HepG2 (cell line): ENCODE measurements at regions not wholly inside any gene's neighbourhood (a gene's known extent, or its start where the extent isn't known, plus 50 kb on each side); places are given as distances from the start of the nearest gene placed in this dataset.

Experiments
- BCL3 ChIP-seq: sonication (generic); formaldehyde crosslinking; IDR thresholded peaks from 2 replicates; pipeline ENCODE4 v1.5.1; 2020; ENCODE audit warnings: mild to moderate bottlenecking, missing genetic modification reagents, moderate library complexity
- CEBPZ ChIP-seq: IDR thresholded peaks from 2 replicates; pipeline ENCODE4 v1.6.1; 2012; ENCODE audit warnings: low read length, improper control_type of control experiment
- CTCF ChIP-seq: sonication (generic); formaldehyde crosslinking; IDR thresholded peaks from 2 replicates; pipeline ENCODE4 v1.5.0; 2020; ENCODE audit warnings: mild to moderate bottlenecking, missing genetic modification reagents, moderate library complexity
- HNF1A ChIP-seq, 2 experiments: sonication (generic) in 1 of 2; formaldehyde crosslinking in 1 of 2; IDR thresholded peaks; 2 replicates each; pipeline versions ENCODE4 v1.4.0 to v1.6.1; 2016 to 2020; ENCODE audit warnings: borderline replicate concordance in 1 of 2, low read depth in 1 of 2, mild to moderate bottlenecking in 1 of 2, missing genetic modification reagents in 1 of 2
- PBX3 ChIP-seq: sonication (generic); formaldehyde crosslinking; IDR thresholded peaks from 2 replicates; pipeline ENCODE4 v1.8.1; 2023; ENCODE audit warnings: missing genetic modification reagents, inconsistent platforms, borderline replicate concordance
- POLR2A ChIP-seq, 2 experiments: IDR thresholded peaks; 2 replicates each; pipeline ENCODE4 v1.6.1; 2011; ENCODE audit warnings: low read depth in 2 of 2, low read length in 2 of 2, mild to moderate bottlenecking in 1 of 2, moderate library complexity in 1 of 2; ENCODE audit not compliant: insufficient read depth in 1 of 2
- SIN3A ChIP-seq: IDR thresholded peaks from 2 replicates; pipeline ENCODE4 v1.6.1; 2011; ENCODE audit warnings: low read depth, mild to moderate bottlenecking, control low read depth, low read length, borderline replicate concordance
- SRSF1 ChIP-seq: fragments of 200-400 bp; formaldehyde crosslinking; optimal IDR thresholded peaks from 2 replicates; pipeline ENCODE3; 2017; ENCODE audit warnings: mild to moderate bottlenecking, low read depth, low read length, moderate library complexity
- TAF15 ChIP-seq: fragments of 200-400 bp; formaldehyde crosslinking; IDR thresholded peaks from one replicate; pipeline ENCODE4 v1.6.1; 2018; ENCODE audit warnings: mild to moderate bottlenecking, low read depth, low read length; ENCODE audit not compliant: poor library complexity, severe bottlenecking
- ZNF639 ChIP-seq: conservative IDR thresholded peaks from 2 replicates; pipeline ENCODE4 v1.6.1; 2018; ENCODE audit warnings: missing genetic modification reagents
- ZZZ3 ChIP-seq: sonication (generic); formaldehyde crosslinking; IDR thresholded peaks from 2 replicates; pipeline ENCODE4 v1.4.0; 2020; ENCODE audit warnings: missing genetic modification reagents, mild to moderate bottlenecking, borderline replicate concordance

GRCh38 chrX:39222346-39223113 lies 421.3 kb downstream of the MID1IP1 start:
- TF ChIP-seq SIN3A: no peak
- no peak for TF ChIP-seq CEBPZ
- no peak for TF ChIP-seq SRSF1
- no peak for TF ChIP-seq CTCF (CRISPR knock-in tag)
- no peak for TF ChIP-seq TAF15
- no peak for TF ChIP-seq BCL3 (CRISPR knock-in tag)
- no peak for TF ChIP-seq ZZZ3 (CRISPR knock-in tag)
- TF ChIP-seq PBX3 (CRISPR knock-in tag): no peak
- no peak for TF ChIP-seq ZNF639 (CRISPR knock-in tag)
- no peak for TF ChIP-seq POLR2A (IDR thresholded peaks at IDR 0.05; ENCODE audit: insufficient read depth in 1 of 2, low read depth in 2 of 2, low read length in 2 of 2)
- TF ChIP-seq HNF1A (IDR thresholded peaks at IDR 0.05; ENCODE audit: low read depth): no peak
- TF ChIP-seq HNF1A (CRISPR knock-in tag; IDR thresholded peaks at IDR 0.05; ENCODE audit: borderline replicate concordance): no peak
